NCI-H2029 (cell line): ENCODE measurements at regions not wholly inside any gene's neighbourhood (a gene's known extent, or its start where the extent isn't known, plus 50 kb on each side); places are given as distances from the start of the nearest gene placed in this dataset.

Experiments used
- DNase-seq: peaks from one replicate; lab custom pipeline; 2025; lab: John Stamatoyannopoulos, UW

- no peak for DNase-seq
These were observed 232.0 kb downstream of the ANAPC1 start for GRCh38 chr2:111652038-111652437.

GRCh38 chr2:111652681-111653080 is 231.3 kb downstream of the ANAPC1 start:
- DNase-seq: no peak

DNA sequence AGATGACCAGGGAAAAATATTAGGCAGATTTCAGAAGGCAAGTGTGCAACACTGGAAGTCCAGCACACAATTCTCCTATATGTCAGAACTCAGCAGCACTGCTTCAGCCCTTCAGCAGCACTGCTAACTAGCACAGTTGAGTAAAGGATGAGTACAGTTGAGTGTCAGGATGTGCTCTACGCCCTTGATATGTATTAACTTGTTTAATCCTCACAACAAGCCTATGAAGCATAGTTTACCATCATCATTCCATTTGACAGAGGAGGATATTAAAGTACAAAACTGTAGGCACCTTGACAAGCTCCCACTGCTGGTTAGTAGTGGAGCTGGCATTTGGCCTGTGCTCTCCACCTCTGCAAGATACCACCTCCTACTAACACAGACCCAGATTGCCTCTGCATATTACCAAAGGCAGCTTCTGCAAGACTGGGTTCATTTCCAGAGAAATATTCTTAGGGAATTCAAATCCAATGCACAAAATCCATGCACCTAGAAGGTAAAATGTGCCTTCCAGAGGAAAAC is 230.8 kb downstream of the ANAPC1 start:
- DNase-seq: no peak

DNA sequence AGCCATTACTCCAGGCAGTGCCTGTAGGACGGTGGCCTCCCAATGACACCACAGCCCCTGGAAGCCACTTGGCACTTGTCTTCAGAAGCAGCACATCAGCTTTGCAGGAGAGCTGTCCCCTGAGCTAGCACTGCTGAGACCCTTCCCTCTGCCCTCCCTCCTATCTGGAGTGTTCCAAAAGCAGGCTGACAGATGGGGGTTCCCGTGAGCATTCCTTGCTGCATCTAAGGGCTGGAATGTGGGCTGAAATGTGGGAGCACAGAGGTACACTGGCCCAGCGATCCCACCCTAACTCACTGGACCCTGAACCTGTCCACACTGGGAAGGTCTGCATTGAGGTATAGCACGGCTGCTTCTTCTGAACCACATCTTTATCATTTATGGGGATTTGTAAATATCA is 230.1 kb downstream of the ANAPC1 start:
- DNase-seq: no peak

DNA sequence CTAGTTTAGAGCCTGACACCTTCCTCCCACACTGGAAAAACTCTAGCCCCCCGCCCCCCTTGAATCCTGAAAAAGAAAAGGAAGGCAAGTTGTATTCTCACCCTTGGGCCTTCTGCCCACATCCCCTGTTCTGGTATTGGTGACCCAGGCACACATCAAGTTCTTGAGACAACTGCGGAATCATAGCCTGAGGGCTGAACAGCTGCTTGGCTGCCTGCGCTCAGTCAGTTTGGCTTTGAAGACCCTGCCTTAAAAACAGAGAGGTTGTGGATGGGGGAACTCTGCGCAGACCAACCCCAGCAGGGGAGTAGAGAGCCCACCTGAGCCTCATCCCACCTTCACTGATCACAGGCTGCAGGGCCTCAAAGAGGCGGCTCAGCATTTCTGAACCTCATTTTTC is 229.2 kb downstream of the ANAPC1 start:
- DNase-seq: no peak

- no peak for DNase-seq
These were observed 227.6 kb downstream of the ANAPC1 start for GRCh38 chr2:111656436-111656835.

DNA sequence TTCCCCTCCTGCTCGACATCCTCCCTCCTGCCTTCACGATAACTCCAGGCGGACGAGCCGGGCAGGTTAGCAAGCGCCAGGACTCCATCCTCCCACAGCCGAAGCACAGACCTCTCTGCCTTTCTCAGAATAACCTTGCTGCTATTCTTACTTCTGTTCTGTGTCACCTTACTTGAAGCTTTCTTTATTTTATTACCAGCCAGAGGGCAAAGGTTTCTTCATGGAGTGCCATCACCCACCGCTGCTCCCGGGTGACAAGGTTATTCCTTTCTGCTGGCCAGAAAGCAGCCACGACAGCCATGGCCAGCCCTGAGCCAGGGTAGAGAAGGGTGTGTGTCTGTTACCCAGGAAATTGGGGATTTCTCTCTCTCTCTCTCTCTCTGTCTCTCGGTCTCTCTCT is 227.1 kb downstream of the ANAPC1 start:
- DNase-seq: no peak

GRCh38 chr2:111657351-111657975 is 226.5 kb downstream of the ANAPC1 start:
- no peak for DNase-seq

DNA sequence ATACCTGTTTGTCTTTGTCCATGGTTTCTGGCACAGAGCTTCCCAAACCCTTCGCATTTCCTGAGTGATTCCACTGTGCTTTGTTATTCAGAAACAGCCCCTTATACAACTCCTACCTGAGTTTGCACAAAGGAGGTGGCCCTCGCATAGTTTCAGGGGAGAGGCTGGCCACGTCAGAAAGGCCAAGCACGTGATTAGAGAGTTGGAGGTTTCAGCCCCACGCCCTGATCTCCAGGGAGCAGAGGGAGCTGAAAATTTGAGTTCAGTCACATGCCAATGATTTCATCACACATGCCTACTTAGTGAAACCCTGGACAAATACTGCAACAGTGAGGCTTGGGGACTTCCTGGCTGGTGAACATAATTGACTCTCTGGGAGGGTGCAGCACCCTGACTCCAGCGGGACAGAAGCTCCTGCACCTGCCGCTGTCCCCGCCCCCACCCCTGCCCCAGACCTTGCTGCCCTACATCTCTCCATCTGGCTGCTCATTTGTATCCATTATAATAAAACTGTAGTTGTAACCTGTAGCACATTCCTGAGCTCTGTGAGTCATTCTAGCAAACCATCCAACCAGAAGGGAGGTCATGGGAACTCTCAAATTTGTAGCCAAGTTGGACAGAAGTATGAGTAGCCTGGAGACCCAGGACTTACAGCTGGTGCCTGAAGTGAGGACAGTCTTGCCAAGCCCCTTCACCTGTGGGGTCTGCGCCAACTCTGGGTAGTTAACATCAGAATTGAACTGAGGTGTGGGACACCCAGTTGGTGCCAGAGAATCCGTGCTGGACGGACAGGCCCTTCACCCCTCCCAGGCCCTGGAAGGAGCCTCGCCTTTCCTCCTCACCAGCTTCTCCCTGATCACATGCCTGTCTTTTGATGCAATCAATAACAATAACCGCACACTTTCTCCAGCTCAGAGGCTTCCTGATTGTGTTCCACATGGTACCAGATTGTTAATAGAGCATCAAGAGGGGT is 224.3 kb downstream of the ANAPC1 start:
- peak; percentile 14 for DNase-seq

- no peak for DNase-seq
These were observed 223.2 kb downstream of the ANAPC1 start for GRCh38 chr2:111660811-111661210.

GRCh38 chr2:111661286-111661940 is 222.6 kb downstream of the ANAPC1 start:
- DNase-seq: no peak

GRCh38 chr2:111662039-111662770 is 221.8 kb downstream of the ANAPC1 start:
- no peak for DNase-seq

DNA sequence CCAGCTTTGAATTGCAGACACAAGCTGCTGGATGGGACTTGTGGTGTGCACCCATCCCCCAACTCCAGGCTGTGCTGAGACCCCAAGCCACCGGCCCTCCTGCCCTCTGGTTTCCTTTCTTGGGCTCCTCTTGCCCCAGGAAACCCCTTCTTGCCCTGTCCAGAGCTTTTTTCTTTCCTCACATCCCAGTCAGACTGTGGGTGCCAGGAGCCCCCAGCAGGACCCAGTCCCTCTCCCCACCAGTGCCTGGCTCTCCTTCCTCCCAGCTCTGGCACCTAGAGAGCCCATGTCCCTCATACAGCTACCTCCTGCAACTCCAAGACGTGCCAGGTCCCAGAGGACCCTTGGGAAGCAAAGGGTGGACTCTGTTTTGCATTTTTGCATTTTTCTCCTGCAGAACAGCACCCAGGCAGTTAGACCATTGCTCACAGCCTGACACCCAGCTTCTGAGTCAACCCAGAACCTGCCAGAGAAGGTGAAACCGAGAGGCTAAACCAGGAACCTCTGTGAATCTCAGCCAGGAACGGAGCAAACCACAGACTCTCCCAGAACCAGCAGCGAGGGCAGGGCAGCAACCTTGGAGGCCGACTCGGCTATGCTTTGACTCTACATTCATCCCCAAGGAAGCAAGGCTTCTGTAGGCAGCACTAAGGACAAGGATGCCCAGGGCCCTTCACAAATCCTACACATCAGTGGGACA is 221.1 kb downstream of the ANAPC1 start:
- no peak for DNase-seq

DNA sequence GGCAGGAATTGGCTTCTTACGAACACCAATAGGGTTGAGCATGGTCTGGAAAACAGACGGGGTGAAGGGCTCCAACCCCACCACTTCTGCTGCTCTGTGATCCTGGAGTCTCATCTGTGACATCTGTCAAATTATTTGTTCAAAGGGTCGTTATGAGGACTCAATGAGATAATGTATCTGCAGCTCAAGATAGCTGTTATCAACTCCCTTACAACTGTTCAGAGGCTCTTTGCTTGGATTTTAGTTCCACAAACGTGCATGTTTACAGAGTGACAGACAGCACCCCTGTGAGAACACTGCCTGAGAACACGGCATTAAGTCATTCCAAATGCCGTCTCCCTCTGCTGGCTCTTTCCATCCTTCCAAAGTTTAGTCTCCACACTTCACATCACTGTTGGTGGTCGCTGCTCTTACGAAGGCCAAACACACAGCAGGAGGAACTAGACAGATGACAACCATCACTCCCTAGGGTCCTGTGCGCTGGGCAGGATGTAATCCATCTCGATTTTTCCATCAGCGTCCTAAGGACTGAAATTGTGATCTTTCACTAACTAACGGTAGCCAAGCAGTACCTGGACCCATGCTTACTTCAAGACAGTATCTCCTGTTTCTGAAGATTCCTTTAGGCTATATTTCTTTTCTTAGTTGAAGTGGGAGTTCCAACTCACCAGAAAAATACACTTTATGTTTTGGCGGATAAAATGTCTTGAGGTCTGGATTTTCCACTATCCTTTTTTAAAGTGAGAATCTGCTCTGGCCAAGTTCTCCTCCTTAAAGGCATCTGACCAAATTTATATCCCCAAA is 220.3 kb downstream of the ANAPC1 start:
- no peak for DNase-seq

DNA sequence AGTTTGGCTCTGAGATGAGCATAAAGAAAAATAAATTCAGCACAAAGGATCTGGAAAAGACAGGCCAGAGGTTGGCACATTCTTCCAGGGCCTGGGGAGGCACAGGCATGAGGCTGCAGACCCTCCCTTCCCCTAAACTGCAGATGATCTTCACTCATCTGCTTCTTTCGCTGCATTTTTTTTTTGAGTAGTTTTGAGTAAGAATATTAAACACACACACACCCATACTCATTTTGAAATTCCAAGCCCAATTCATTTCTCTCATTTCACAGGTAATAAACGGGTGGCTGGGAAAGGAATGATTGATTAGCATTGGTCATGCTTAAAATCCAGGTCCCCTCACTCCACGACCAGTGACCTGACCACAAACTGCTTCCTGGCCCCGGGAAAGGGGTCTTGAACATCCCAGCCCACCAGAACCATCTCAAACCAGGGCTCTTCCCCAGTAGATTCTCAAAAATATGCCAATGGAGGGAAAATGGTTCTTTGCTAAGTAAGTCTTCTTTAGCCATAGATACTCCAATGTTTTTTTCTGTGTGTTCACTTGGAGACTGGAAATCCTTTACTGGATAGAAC is 219.6 kb downstream of the ANAPC1 start:
- DNase-seq: no peak

- DNase-seq: no peak
These were observed 219.0 kb downstream of the ANAPC1 start for GRCh38 chr2:111665011-111665410.

GRCh38 chr2:111665551-111666116 is 218.4 kb downstream of the ANAPC1 start:
- no peak for DNase-seq

DNA sequence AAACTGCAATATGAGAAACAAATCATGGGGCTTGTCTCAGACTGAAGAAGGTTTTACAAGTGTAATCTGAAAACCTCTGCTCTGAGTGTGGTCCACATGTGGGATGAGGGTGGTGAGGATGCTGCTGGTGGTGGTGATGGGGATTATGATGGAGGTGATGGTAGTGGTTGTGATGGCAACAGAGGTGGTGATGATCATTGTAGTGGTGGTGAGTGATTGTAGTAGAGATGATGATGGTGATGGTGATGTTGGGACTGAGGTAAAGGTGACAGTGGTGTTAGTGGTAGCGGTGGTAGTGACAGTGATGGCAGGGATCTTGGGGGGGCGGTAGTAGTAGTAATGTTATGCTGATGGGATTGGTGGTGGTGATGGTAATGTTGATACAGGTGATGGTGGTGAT is 217.8 kb downstream of the ANAPC1 start:
- no peak for DNase-seq

DNA sequence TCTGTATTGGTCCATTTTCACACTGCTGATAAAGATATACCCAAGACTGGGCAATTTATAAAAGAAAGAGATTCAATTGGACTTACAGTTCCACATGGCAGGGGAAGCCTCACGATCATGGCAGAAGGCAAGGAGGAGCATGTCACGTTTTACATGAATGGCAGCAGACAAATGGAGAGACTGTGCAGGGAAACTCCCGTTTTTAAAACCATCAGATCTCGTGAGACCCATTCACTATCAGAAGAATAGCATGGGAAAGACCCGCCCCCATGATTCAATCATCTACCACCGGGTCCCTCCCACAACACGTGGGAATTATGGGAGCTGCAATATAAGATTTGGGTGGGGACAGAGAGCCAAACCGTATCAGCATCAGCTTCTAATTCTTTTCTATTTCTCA is 217.0 kb downstream of the ANAPC1 start:
- DNase-seq: no peak
